HepG2 (cell line): ENCODE measurements at regions not wholly inside any gene's neighbourhood (a gene's known extent, or its start where the extent isn't known, plus 50 kb on each side); places are given as distances from the start of the nearest gene placed in this dataset.

Experiments
- ATAC-seq: fragments of 200-7000 bp; cut with Tn5 transposase; 3 replicates; pipeline ENCODE4 v1.9.1; 2020; ENCODE audit warnings: mild to moderate bottlenecking, moderate library complexity
- BruUV-seq: library from RNA; stranded (reverse); fragments of 400-500 nt; replicated peaks from 2 replicates; lab custom pipeline; 2021; lab: Mats Ljungman, UMichigan
- CTCF ChIA-PET: fragments of 300-600 bp; formaldehyde crosslinking; extraction: SDS; loops from one replicate; lab custom pipeline; 2021; ENCODE audit warnings: low total read pairs, inconsistent platforms, low intra/inter-chr PET ratio; lab: Yijun Ruan, JAX
- POLR2A ChIA-PET: fragments of 350-600 bp; sonication (Branson Sonifier 250); formaldehyde crosslinking; loops from one replicate; lab custom pipeline; 2020; ENCODE audit warnings: antibody characterized with exemption, inconsistent platforms; lab: Yijun Ruan, JAX
- DNase-seq: peaks from one replicate; pipeline ENCODE4 v3.0.0-alpha.2; 2015; ENCODE audit warnings: low spot score
- FAIRE-seq: peaks from 3 replicates; lab custom pipeline; 2011; peaks lifted over from hg19 to GRCh38; lab: Jason Lieb, UNC
- H2AFZ ChIP-seq: one replicate; pipeline ENCODE4 v1.6.1; 2011; ENCODE audit warnings: low read length, inconsistent platforms
- H3K27ac ChIP-seq: fragments of 300-600 bp; 3 replicates; pipeline ENCODE4 v1.8.0; 2011; ENCODE audit warnings: mixed run types, mild to moderate bottlenecking, mixed read lengths, low read length, inconsistent platforms; ENCODE audit not compliant: insufficient read depth; ENCODE audit errors: extremely low read length
- H3K27me3 ChIP-seq, 2 experiments: fragments of 200-600 bp in 1 of 2; 2 replicates in 1 of 2; 3 replicates in 1 of 2; pipeline versions ENCODE4 v1.6.0 to v1.8.0; 2011; ENCODE audit warnings: low read length in 2 of 2, mild to moderate bottlenecking in 2 of 2, moderate library complexity in 2 of 2, inconsistent platforms in 1 of 2; ENCODE audit not compliant: insufficient read depth in 2 of 2, control insufficient read depth in 1 of 2
- H3K36me3 ChIP-seq, 2 experiments: fragments of 200-600 bp in 1 of 2; replicated peaks in 1 of 2; 2 replicates in 1 of 2; 3 replicates in 1 of 2; pipeline versions ENCODE4 v1.5.1 to v1.8.0; 2011; ENCODE audit warnings: low read length in 2 of 2, inconsistent platforms in 1 of 2; ENCODE audit not compliant: insufficient read depth in 2 of 2, control insufficient read depth in 1 of 2
- H3K4me1 ChIP-seq: 2 replicates; pipeline ENCODE4 v1.5.1; 2012; ENCODE audit warnings: low read length, inconsistent platforms; ENCODE audit not compliant: insufficient read depth
- H3K4me2 ChIP-seq: 2 replicates; pipeline ENCODE4 v1.6.0; 2011; ENCODE audit warnings: low read depth, low read length, inconsistent platforms
- H3K4me3 ChIP-seq, 3 experiments: fragments of 200-600 bp in 1 of 3; sonication (generic), shearing (Covaris generic) in 1 of 3; replicated peaks in 1 of 3; 2 replicates each; pipeline ENCODE4 v1.5.1; 2011 to 2016; ENCODE audit warnings: low read length in 3 of 3, inconsistent platforms in 2 of 3, low read depth in 2 of 3, mild to moderate bottlenecking in 2 of 3, control low read depth in 1 of 3, mixed read lengths in 1 of 3; ENCODE audit not compliant: insufficient read depth in 1 of 3
- H3K79me2 ChIP-seq: one replicate; pipeline ENCODE4 v1.6.1; 2011; ENCODE audit warnings: low read length, inconsistent platforms; ENCODE audit not compliant: insufficient read depth
- H3K9ac ChIP-seq: 2 replicates; pipeline ENCODE4 v1.6.0; 2011; ENCODE audit warnings: mild to moderate bottlenecking, low read depth, low read length, inconsistent platforms; ENCODE audit not compliant: insufficient read depth
- H3K9me3 ChIP-seq: 2 replicates; pipeline ENCODE4 v1.5.1; 2012; ENCODE audit warnings: mild to moderate bottlenecking, low read length
- H4K20me1 ChIP-seq: 2 replicates; pipeline ENCODE4 v1.6.0; 2011; ENCODE audit warnings: inconsistent platforms, mild to moderate bottlenecking, low read length, moderate library complexity; ENCODE audit not compliant: insufficient read depth
- CBX2 ChIP-seq, 2 experiments: fragments of 200-600 bp in 1 of 2; sonication (generic); formaldehyde crosslinking in 1 of 2; IDR thresholded peaks; 2 replicates each; pipeline versions ENCODE4 v1.7.0 to v1.8.1; 2018 to 2022; ENCODE audit warnings: low read depth in 2 of 2, low read length in 1 of 2, mild to moderate bottlenecking in 1 of 2, missing genetic modification reagents in 1 of 2
- EHMT2 ChIP-seq: fragments of 200-600 bp; sonication (generic); IDR thresholded peaks from 2 replicates; pipeline ENCODE4 v1.7.0; 2017; ENCODE audit warnings: antibody characterized with exemption, low read depth, low read length, borderline replicate concordance
- MAFF ChIP-seq: IDR thresholded peaks from 2 replicates; pipeline ENCODE4 v1.6.1; 2011; ENCODE audit warnings: low read depth, low read length, improper control_type of control experiment
- MXI1 ChIP-seq: IDR thresholded peaks from 3 replicates; pipeline ENCODE4 v1.6.1; 2012; ENCODE audit warnings: low read depth, low read length, inconsistent platforms, borderline replicate concordance
- TOE1 ChIP-seq: sonication (generic); formaldehyde crosslinking; IDR thresholded peaks from 2 replicates; pipeline ENCODE4 v1.4.0; 2020; ENCODE audit warnings: mild to moderate bottlenecking, missing genetic modification reagents
- ZBTB25 ChIP-seq: IDR thresholded peaks from 2 replicates; pipeline ENCODE4 v1.6.1; 2018; ENCODE audit warnings: missing genetic modification reagents
- ZFP91 ChIP-seq: sonication (generic); formaldehyde crosslinking; IDR thresholded peaks from 2 replicates; pipeline ENCODE4 v1.9.0; 2022; ENCODE audit warnings: missing genetic modification reagents, mild to moderate bottlenecking, borderline replicate concordance
- ZNF30 ChIP-seq: sonication (generic); formaldehyde crosslinking; IDR thresholded peaks from 2 replicates; pipeline ENCODE4 v1.5.0; 2020; ENCODE audit warnings: mild to moderate bottlenecking, missing genetic modification reagents
- ZNF430 ChIP-seq: sonication (generic); formaldehyde crosslinking; IDR thresholded peaks from 2 replicates; pipeline ENCODE4 v1.9.0; 2021; ENCODE audit warnings: mild to moderate bottlenecking, missing genetic modification reagents
- ZNF724P ChIP-seq: sonication (generic); formaldehyde crosslinking; IDR thresholded peaks from 2 replicates; pipeline ENCODE4 v1.8.0; 2022; ENCODE audit warnings: missing genetic modification reagents, borderline replicate concordance
- ZNF782 ChIP-seq: sonication (generic); formaldehyde crosslinking; IDR thresholded peaks from 2 replicates; pipeline ENCODE4 v1.4.0; 2020; ENCODE audit warnings: missing genetic modification reagents, mild to moderate bottlenecking, borderline replicate concordance
- WGBS: methylation state at CpG from one replicate; pipeline ENCODE4 v1.1.6; 2017; ENCODE audit warnings: low lambda C conversion rate; 5-methylcytosine and 5-hydroxymethylcytosine counted together
- in situ Hi-C: cut with HindIII; loops from 2 replicates; pipeline ENCODE4 v1.10.0; 2017; ENCODE audit warnings: low pct_unique_long_range_greater_than_20kb; ENCODE audit not compliant: extremely low pct_ligation_motif_present
- intact Hi-C: fragments of 100-400 bp; cut with micrococcal nuclease; formaldehyde crosslinking; loops from one replicate; pipeline ENCODE4 v1.10.0; 2022; ENCODE audit not compliant: unreplicated experiment
- TF ChIP-seq, protein P1 (sequence below): sonication (generic); formaldehyde crosslinking; IDR thresholded peaks from 2 replicates; pipeline ENCODE4 v1.8.0; 2022; ENCODE audit warnings: mild to moderate bottlenecking, missing genetic modification reagents, moderate library complexity
- TF ChIP-seq, protein P2 (sequence below): sonication (generic); formaldehyde crosslinking; IDR thresholded peaks from 2 replicates; pipeline ENCODE4 v1.8.0; 2022; ENCODE audit warnings: mild to moderate bottlenecking, missing genetic modification reagents, moderate library complexity
- TF ChIP-seq, protein P3 (sequence below): sonication (generic); formaldehyde crosslinking; IDR thresholded peaks from 2 replicates; pipeline ENCODE4 v1.4.0; 2020; ENCODE audit warnings: missing genetic modification reagents
- TF ChIP-seq, protein P4 (sequence below): sonication (generic); formaldehyde crosslinking; IDR thresholded peaks from 2 replicates; pipeline ENCODE4 v1.5.0; 2020; ENCODE audit warnings: missing genetic modification reagents

DNA sequence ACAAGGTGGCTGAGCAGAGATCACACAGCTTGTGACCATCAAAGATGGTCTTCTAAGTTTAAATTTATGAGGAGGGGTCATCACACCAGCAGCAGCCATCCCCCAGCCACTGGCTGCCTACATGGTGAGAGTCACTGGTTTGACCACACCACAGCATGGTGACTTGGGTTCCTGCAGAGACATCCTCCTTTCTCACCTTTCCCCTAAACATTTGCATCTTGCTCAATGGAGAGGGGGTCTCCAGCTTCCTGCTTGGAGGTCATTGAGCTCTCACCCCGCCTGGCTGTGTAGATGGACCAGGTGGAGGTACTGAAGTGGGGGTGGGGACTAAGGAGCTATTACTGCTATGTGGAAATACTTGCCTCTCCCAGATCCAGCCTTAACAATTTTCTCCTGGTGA is 247.6 kb upstream of the ARGLU1 start:
- intact Hi-C loops (no loop called here), in situ Hi-C loops (no loop called here)
- ATAC-seq (no peak), FAIRE-seq (no peak), DNase-seq (no peak)
- H3K36me3 ChIP-seq: no peaks in the 10 kb centered on the region
- ChIA-PET POLR2A (no interaction called here), CTCF (no interaction called here)
- no peak overlapping the region for H3K4me2 ChIP-seq
- no peak overlapping the region for H2AFZ ChIP-seq
- no peak overlapping the region for H3K4me3 ChIP-seq
- H4K20me1 ChIP-seq: no peaks in the 10 kb centered on the region
- BruUV-seq: no TSS peak
- WGBS: 13% methylated on average over 1 of the region's 1 CpG
- H3K27ac ChIP-seq: no peak overlapping the region
- H3K4me1 ChIP-seq: no peaks in the 10 kb centered on the region
- H3K9me3 ChIP-seq: no peaks in the 10 kb centered on the region
- H3K79me2 ChIP-seq: no peaks in the 10 kb centered on the region
- no peak overlapping the region for H3K9ac ChIP-seq
- H3K27me3 ChIP-seq: no peaks in the 10 kb centered on the region; a peak in 1 of 5 replicates
- TF ChIP-seq, protein P1, sequence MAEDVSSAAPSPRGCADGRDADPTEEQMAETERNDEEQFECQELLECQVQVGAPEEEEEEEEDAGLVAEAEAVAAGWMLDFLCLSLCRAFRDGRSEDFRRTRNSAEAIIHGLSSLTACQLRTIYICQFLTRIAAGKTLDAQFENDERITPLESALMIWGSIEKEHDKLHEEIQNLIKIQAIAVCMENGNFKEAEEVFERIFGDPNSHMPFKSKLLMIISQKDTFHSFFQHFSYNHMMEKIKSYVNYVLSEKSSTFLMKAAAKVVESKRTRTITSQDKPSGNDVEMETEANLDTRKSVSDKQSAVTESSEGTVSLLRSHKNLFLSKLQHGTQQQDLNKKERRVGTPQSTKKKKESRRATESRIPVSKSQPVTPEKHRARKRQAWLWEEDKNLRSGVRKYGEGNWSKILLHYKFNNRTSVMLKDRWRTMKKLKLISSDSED (CRISPR knock-in tag): no peak
- TF ChIP-seq, protein P2, sequence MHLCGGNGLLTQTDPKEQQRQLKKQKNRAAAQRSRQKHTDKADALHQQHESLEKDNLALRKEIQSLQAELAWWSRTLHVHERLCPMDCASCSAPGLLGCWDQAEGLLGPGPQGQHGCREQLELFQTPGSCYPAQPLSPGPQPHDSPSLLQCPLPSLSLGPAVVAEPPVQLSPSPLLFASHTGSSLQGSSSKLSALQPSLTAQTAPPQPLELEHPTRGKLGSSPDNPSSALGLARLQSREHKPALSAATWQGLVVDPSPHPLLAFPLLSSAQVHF (CRISPR knock-in tag): no peak
- TF ChIP-seq ZFP91 (no peak), TOE1 (CRISPR knock-in tag) (no peak), ZNF430 (CRISPR knock-in tag) (no peak), ZBTB25 (no peak), MAFF (no peak), CBX2 (IDR thresholded peaks at IDR 0.05; ENCODE audit: low read depth, low read length) (no peak), CBX2 (CRISPR knock-in tag; IDR thresholded peaks at IDR 0.05; ENCODE audit: low read depth) (no peak), MXI1 (no peak), ZNF30 (no peak), ZNF782 (CRISPR knock-in tag) (no peak), EHMT2 (no peak), ZNF724P (CRISPR knock-in tag) (no peak)
- TF ChIP-seq, protein P3, sequence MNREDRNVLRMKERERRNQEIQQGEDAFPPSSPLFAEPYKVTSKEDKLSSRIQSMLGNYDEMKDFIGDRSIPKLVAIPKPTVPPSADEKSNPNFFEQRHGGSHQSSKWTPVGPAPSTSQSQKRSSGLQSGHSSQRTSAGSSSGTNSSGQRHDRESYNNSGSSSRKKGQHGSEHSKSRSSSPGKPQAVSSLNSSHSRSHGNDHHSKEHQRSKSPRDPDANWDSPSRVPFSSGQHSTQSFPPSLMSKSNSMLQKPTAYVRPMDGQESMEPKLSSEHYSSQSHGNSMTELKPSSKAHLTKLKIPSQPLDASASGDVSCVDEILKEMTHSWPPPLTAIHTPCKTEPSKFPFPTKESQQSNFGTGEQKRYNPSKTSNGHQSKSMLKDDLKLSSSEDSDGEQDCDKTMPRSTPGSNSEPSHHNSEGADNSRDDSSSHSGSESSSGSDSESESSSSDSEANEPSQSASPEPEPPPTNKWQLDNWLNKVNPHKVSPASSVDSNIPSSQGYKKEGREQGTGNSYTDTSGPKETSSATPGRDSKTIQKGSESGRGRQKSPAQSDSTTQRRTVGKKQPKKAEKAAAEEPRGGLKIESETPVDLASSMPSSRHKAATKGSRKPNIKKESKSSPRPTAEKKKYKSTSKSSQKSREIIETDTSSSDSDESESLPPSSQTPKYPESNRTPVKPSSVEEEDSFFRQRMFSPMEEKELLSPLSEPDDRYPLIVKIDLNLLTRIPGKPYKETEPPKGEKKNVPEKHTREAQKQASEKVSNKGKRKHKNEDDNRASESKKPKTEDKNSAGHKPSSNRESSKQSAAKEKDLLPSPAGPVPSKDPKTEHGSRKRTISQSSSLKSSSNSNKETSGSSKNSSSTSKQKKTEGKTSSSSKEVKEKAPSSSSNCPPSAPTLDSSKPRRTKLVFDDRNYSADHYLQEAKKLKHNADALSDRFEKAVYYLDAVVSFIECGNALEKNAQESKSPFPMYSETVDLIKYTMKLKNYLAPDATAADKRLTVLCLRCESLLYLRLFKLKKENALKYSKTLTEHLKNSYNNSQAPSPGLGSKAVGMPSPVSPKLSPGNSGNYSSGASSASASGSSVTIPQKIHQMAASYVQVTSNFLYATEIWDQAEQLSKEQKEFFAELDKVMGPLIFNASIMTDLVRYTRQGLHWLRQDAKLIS: no peak
- TF ChIP-seq, protein P4, sequence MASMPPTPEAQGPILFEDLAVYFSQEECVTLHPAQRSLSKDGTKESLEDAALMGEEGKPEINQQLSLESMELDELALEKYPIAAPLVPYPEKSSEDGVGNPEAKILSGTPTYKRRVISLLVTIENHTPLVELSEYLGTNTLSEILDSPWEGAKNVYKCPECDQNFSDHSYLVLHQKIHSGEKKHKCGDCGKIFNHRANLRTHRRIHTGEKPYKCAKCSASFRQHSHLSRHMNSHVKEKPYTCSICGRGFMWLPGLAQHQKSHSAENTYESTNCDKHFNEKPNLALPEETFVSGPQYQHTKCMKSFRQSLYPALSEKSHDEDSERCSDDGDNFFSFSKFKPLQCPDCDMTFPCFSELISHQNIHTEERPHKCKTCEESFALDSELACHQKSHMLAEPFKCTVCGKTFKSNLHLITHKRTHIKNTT (CRISPR knock-in tag): no peak
